H1 (cell line): ENCODE measurements at regions not wholly inside any gene's neighbourhood (a gene's known extent, or its start where the extent isn't known, plus 50 kb on each side); places are given as distances from the start of the nearest gene placed in this dataset.

Source experiments
- ATF2 ChIP-seq: IDR thresholded peaks from 2 replicates; pipeline ENCODE4 v1.6.1; 2012; ENCODE audit warnings: low read length, inconsistent platforms
- JUND ChIP-seq: IDR thresholded peaks from 2 replicates; pipeline ENCODE4 v1.6.1; 2011; ENCODE audit warnings: mild to moderate bottlenecking, improper control_type of control experiment, low read length
- POU5F1 ChIP-seq: IDR thresholded peaks from 2 replicates; pipeline ENCODE4 v1.6.1; 2011; ENCODE audit warnings: low read depth, mild to moderate bottlenecking, low read length, moderate library complexity

GRCh38 chr9:73525350-73525749 lies 373.7 kb downstream of the ANXA1 start (continued):
- no peak for TF ChIP-seq ATF2
- no peak for TF ChIP-seq POU5F1
- no peak for TF ChIP-seq JUND
